DOHH2 (cell line): ENCODE measurements at regions not wholly inside any gene's neighbourhood (a gene's known extent, or its start where the extent isn't known, plus 50 kb on each side); places are given as distances from the start of the nearest gene placed in this dataset.

Experiments
- H3F3A ChIP-seq: fragments of 200-600 bp; sonication (generic), shearing (Covaris generic); 2 replicates; pipeline ENCODE4 v1.6.0; 2016; ENCODE audit warnings: antibody characterized with exemption, mild to moderate bottlenecking; ENCODE audit not compliant: control insufficient read depth, insufficient read depth
- H3K27ac ChIP-seq: fragments of 200-600 bp; sonication (generic); 2 replicates; pipeline ENCODE4 v1.5.1; 2014; ENCODE audit warnings: low read depth, mild to moderate bottlenecking, low read length, moderate library complexity
- H3K27me3 ChIP-seq: fragments of 200-600 bp; sonication (generic); 2 replicates; pipeline ENCODE4 v1.6.1; 2014; ENCODE audit warnings: mild to moderate bottlenecking, low read length, mixed read lengths; ENCODE audit not compliant: control insufficient read depth
- H3K36me3 ChIP-seq: fragments of 200-600 bp; sonication (generic); 2 replicates; pipeline ENCODE4 v1.6.1; 2014; ENCODE audit warnings: mild to moderate bottlenecking, low read length, moderate library complexity, mixed read lengths; ENCODE audit not compliant: control insufficient read depth
- H3K4me1 ChIP-seq: fragments of 200-600 bp; sonication (generic); 2 replicates; pipeline ENCODE4 v1.6.1; 2014; ENCODE audit warnings: mild to moderate bottlenecking, low read length, mixed read lengths; ENCODE audit not compliant: control insufficient read depth
- H3K4me2 ChIP-seq: fragments of 200-600 bp; sonication (generic); 2 replicates; pipeline ENCODE4 v1.6.0; 2014; ENCODE audit warnings: mild to moderate bottlenecking, low read length, moderate library complexity
- H3K4me3 ChIP-seq: fragments of 200-600 bp; sonication (generic); 2 replicates; pipeline ENCODE4 v1.5.1; 2014; ENCODE audit warnings: mild to moderate bottlenecking, low read length, mixed read lengths
- H3K79me2 ChIP-seq: fragments of 200-600 bp; sonication (generic); 2 replicates; pipeline ENCODE4 v1.6.1; 2014; ENCODE audit warnings: mild to moderate bottlenecking, low read length, mixed read lengths; ENCODE audit not compliant: control insufficient read depth
- H3K9me2 ChIP-seq: fragments of 200-600 bp; sonication (generic); replicated peaks from 2 replicates; pipeline ENCODE4 v1.6.1; 2014; ENCODE audit warnings: mild to moderate bottlenecking, low read length, mixed read lengths; ENCODE audit not compliant: control insufficient read depth
- H3K9me3 ChIP-seq: fragments of 200-600 bp; sonication (generic); 2 replicates; pipeline ENCODE4 v1.6.1; 2014; ENCODE audit warnings: antibody characterized with exemption, low read length, mixed read lengths; ENCODE audit not compliant: control insufficient read depth, insufficient read depth
- H4K20me1 ChIP-seq: fragments of 200-600 bp; sonication (generic); 2 replicates; pipeline ENCODE4 v1.6.0; 2014; ENCODE audit warnings: low read depth, mild to moderate bottlenecking, antibody characterized with exemption, low read length, moderate library complexity; ENCODE audit not compliant: control insufficient read depth, insufficient read depth
- EZH2phosphoT487 ChIP-seq: fragments of 200-600 bp; sonication (generic); IDR thresholded peaks from 2 replicates; pipeline ENCODE4 v1.6.1; 2017; ENCODE audit warnings: borderline replicate concordance, mild to moderate bottlenecking, antibody characterized with exemption, low read length, moderate library complexity, mixed read lengths
- TF ChIP-seq, protein P1 (sequence below): fragments of 200-600 bp; sonication (generic); IDR thresholded peaks from one replicate; pipeline ENCODE4 v1.5.1; 2014; ENCODE audit warnings: antibody characterized with exemption, mild to moderate bottlenecking, low read depth, low read length; ENCODE audit not compliant: poor library complexity, severe bottlenecking

DNA sequence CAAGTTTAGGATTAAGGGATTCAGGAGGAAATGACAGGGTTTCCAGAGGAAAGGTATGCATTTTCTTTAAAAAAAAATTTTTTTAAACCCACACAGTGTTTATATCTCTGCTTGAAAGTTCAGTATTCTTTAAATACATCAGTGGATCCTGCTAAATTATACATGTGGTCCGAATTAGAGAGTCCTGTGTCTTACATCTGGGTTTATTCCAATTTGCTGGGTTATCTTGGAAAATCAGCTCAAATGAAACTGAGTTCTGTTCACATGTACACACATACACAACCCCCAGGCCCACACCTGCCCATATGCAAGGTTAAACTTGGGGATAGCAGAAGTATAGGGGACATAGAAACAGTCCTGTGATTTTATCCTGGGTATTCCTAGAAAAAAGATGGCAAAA lies 493.7 kb downstream of the ZNF608 start:
- H3K27ac ChIP-seq, result no peak overlapping the region
- H3K4me2 ChIP-seq, result no peak overlapping the region
- H3K4me3 ChIP-seq, result no peak overlapping the region
- H3K36me3 ChIP-seq, result no peaks in the 10 kb centered on the region
- H3K79me2 ChIP-seq, result no peaks in the 10 kb centered on the region
- no peaks in the 10 kb centered on the region for H3F3A ChIP-seq
- no peaks in the 10 kb centered on the region for H4K20me1 ChIP-seq
- no peaks in the 10 kb centered on the region for H3K9me2 ChIP-seq
- H3K9me3 ChIP-seq, result no peaks in the 10 kb centered on the region
- H3K4me1 ChIP-seq, result no peaks in the 10 kb centered on the region
- TF ChIP-seq EZH2phosphoT487, result no peak
- TF ChIP-seq, protein P1, sequence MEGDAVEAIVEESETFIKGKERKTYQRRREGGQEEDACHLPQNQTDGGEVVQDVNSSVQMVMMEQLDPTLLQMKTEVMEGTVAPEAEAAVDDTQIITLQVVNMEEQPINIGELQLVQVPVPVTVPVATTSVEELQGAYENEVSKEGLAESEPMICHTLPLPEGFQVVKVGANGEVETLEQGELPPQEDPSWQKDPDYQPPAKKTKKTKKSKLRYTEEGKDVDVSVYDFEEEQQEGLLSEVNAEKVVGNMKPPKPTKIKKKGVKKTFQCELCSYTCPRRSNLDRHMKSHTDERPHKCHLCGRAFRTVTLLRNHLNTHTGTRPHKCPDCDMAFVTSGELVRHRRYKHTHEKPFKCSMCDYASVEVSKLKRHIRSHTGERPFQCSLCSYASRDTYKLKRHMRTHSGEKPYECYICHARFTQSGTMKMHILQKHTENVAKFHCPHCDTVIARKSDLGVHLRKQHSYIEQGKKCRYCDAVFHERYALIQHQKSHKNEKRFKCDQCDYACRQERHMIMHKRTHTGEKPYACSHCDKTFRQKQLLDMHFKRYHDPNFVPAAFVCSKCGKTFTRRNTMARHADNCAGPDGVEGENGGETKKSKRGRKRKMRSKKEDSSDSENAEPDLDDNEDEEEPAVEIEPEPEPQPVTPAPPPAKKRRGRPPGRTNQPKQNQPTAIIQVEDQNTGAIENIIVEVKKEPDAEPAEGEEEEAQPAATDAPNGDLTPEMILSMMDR, result no peak
- no peaks in the 10 kb centered on the region for H3K27me3 ChIP-seq

DNA sequence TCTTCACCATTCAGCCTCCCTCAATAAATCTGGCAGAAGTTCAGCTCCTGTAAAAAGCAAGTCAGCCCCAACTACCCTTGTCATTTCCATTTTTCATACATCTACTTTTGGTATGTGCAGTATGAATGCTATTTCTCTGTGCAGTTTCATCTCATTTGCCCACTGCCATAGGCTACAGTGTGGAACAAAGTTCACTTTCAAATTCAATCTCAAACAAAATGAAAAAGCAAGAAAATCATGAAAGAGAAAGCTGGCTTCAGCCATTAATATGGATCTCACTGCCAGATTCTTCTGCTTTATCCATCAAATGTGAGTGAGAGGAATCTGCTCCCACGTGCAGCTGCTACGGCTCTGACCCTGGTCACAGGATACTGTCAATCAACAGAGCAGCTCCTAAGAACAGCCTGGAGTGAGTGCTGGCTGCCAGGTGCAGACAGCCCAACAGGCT lies 494.2 kb downstream of the ZNF608 start:
- Histone ChIP-seq H3K4me1 (no peaks in the 10 kb centered on the region), H3K9me2 (no peaks in the 10 kb centered on the region), H3K9me3 (no peaks in the 10 kb centered on the region), H3K36me3 (no peaks in the 10 kb centered on the region), H3K4me2 (no peak overlapping the region), H3F3A (no peaks in the 10 kb centered on the region), H3K4me3 (no peak overlapping the region), H4K20me1 (no peaks in the 10 kb centered on the region), H3K27ac (no peak overlapping the region), H3K79me2 (no peaks in the 10 kb centered on the region), H3K27me3 (no peaks in the 10 kb centered on the region)
- no peak for TF ChIP-seq EZH2phosphoT487
- TF ChIP-seq, protein P1, result no peak

DNA sequence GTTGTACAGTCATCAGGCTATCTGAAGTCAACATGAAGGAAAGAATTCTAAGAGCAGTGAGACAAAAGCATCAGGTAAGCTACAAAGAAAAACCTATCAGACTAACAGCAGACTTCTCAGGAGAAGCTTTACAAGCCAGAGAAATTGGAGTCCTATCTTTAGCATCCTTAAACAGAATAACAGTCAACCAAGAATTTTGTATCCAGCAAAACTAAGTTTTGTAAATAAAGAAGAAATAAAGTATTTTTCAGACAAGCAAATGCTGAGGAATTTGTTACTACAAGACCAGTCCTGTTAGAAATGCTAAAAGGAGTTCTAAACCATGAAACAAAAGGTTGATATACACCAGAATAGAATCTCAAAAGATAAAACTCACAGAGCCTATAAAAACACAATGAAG lies 501.2 kb downstream of the ZNF608 start:
- Histone ChIP-seq H3K9me2 (no peaks in the 10 kb centered on the region), H3K4me2 (no peak overlapping the region), H3F3A (no peaks in the 10 kb centered on the region), H3K27me3 (no peaks in the 10 kb centered on the region), H3K27ac (no peak overlapping the region), H4K20me1 (no peaks in the 10 kb centered on the region), H3K36me3 (no peaks in the 10 kb centered on the region), H3K79me2 (no peaks in the 10 kb centered on the region), H3K4me3 (no peak overlapping the region), H3K4me1 (no peaks in the 10 kb centered on the region), H3K9me3 (peaks cover 17% of the 10 kb centered on the region; the same call in 1 of the 2 replicates)
- no peak for TF ChIP-seq EZH2phosphoT487
- TF ChIP-seq, protein P1, result no peak
